ENCODE measurements at regions not wholly inside any gene's neighbourhood (a gene's known extent, or its start where the extent isn't known, plus 50 kb on each side); places are given as distances from the start of the nearest gene placed in this dataset.

DNA sequence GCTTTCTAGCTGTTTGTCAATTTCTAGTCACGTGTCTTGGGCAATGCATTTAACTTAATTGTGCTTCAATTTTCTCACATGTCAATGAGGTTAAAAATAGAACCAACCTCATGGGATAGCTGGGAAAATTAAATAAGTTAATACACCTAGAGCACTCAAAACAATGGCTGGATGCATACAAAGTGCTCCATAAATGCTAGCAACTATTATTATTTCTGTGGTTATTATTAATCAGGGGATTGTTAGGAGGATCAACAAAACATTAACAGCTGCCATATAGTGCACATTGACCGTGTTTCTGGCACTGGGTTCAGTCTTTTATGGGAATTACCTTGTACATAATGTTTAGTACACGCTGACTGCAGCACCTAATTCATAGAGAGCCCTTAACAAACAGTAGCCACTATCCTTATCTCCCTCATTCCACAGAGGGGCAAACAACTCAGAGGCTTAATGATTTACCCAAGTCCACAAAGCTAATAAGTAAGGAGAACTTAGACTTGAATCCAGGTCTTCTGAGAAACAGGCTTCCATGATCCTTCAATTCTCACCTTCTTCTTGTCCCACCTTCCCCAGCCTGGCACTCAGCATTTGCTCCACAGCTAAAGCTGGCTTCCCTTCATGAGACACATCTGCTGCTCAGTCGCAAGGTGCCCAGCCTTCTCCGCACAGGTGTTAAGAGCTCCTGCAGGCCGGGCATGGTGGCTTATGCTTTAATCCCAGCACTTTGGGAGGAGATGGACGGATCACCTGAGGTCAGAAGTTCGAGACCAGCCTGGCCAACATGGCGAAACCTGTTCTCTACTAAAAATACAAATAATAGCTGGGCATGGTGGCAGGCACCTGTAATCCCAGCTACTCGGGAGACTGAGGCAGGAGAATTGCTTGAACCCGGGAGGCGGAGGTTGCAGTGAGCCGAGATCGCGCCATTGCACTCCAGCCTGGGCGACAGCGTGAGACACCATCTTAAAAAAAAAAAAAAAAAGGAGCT lies 137.4 kb upstream of the ABCA1 start:
- no peak for DNase-seq

DNA sequence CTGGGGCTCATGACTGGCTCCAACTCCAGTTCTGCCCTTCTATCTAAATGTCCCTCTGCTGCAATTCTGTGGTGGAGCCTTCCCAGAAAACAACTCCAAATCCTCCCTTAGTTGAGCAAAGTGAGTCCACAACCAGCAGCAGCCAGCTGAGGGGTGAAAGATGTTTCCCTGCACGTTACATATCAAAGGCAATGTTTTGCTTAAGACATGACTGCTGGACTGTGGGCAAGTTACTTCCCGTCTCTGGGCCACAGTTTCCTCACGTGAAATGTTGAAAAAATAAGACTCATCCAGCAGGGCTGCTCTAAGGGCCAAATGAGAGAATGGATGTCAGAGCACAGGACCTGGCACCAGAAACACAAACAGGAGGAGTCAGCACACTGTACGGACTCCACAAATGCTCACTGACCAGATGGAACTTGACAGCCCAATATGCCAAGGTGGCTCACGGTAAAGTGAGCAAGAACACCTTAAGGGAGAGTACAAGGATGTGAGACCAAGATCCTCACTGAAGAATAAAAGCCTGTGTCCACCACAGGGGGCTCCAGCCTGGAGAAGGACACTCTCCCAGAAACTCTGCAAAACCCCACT lies 138.4 kb upstream of the ABCA1 start:
- DNase-seq: no peak

DNA sequence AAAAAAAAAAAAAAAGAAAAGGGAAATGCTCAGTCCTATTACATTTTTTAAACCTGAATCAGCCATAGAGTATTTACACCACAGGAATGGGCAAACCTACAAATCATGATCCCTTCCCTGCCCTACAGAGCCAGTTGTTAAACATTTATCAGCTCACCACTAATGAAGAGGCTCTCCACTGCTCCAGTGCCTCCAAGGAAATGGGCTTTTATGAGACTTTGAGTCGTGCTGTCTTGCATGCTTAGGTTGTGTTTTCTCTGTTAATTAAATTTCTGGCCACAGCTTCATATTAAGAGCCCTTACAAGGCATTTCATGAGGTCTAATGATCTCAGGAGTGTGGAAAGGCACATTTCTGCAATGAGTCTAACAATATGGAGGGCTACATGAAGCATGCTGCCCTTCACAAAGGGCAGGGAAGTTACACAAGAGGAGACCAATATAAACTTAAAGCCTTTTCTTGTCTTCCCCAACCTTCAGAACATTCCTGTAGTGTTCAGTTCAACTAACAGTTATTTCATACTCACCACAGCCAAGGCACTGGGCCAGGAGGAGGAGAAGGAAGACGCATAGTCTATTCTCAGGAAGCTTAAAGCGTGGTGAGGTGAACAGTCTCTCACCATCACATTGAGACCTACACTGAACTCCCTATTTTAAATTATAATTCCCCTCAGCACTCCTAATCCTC lies 140.1 kb upstream of the ABCA1 start:
- no peak for DNase-seq

DNA sequence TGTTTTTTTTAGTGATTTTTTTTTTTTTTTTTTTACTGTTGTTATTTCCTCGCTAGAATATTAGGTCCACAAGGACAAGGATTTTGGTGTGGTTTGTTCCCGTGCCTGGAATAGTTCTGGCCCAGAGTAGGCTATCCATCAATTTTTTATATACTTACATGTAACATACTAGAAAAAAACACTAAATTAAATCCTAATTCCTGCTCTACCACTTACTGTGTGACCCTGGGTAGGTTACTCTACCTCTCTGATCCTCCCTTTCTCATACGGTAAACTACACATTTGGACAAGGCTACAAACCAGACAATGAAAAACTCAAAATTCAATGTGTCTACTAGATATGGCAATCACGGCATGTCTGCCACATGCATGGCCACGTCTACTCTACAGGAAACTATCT lies 141.3 kb upstream of the ABCA1 start:
- DNase-seq: no peak

DNA sequence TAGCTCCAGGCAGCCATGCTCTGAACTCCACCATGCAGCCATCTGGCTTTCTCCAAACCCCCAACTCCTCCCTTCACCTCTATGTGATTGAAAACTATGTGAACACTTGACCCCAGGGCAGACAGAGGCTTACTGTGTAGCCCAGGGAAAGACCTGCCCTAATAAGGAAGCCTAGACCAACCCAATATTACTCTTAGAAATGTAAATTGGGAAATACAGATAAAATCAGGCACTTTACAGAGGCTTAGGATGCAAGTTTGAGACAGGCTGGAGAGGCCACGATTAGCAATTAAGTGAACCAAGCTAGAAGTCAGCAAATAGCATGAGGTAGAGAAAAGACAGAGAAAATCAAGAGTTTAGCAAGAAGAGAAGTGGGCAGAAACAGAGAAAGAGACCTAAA lies 141.7 kb upstream of the ABCA1 start:
- no peak for DNase-seq

DNA sequence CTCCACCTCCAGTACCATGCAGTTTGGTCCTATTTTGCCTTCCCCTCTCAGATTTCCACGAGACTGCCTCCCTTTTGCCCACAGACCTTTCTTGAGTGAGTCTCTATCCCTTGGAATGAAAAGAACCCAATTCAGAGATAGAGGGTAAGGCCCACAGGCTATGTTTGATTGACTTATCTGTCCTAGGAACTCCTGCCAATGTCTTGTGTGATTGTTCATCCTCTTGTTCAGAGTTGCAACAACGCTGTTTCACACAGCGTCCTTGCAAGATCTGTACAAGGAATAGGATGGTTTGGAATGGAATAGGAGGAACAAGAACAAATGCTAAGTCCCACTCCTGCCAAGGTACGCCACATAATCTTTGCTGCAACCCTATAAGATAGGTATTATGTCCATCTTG lies 142.2 kb upstream of the ABCA1 start:
- DNase-seq: no peak

DNA sequence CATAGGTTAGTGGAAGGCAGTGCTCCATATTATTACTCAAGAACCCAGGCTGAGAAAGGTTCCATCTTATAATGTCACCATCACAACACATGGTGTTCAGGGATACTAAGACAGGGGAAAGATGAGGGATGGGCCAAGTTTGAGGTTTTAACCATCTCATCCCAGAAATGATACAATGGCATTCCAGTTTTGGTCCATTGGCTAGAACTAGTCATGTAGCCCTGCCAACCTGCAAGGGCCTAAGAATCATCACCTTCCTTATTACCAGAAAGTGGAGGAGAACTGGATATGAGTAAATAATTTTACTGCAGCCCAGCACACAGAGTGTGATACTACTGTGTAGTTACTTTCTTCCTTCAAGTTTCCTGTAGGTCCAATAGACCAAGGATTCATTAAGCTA lies 144.5 kb upstream of the ABCA1 start:
- no peak for DNase-seq

DNA sequence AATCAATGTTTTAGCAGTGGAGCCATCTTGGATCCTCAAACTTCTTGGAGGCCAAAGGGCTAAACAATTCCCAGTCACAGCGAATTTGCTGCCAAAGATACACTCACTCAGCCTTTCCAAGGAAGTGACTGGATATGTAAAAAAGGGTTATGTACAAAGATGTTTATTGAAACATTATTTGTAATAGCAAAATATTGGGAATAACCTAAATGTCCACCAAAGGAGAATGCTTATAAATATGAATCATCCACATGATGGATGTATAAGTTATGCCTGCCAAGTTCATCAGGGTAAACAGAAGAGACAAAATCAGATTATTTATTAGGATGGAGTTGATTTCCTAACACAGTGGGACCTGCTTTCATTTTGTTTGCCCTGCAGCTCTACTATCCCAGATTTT lies 145.2 kb upstream of the ABCA1 start:
- no peak for DNase-seq

DNA sequence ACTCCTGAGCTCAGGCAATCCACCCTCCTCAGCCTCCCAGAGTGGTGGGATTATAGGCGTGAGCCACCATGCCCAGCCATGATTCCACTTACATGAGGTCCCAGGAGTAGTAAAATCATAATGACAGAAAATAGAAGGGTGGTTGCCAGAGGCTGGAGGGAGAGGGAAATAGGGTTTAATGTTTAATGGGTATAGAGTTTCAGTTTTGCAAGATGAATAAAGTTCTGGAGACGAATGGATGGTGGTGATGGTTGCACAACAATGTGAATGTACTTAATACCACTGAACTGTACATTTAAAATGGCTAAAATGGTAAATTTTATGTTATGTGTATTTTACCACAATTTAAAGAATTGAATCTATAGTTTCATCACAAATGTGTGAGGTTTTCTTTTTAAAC lies 146.5 kb upstream of the ABCA1 start:
- no peak for DNase-seq

DNA sequence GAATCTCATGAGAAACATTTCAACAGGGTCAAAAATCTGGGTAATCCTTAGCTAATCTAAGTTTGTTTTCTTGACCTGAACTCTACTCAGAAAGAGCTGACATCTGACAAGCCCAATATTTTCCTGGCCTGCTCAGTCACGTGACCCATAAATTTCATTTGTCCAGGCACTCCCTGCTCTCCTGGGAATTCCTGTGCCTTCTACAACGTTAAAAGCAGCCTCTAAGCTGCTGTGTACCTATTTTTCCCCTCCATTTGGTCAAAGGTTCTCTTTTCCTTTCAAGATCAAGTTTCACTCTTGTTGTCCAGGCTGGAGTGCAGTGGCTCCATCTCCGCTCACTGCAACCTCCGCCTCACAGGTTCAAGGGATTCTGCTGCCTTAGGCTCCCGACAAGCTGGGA lies 148.8 kb upstream of the ABCA1 start:
- no peak for DNase-seq

DNA sequence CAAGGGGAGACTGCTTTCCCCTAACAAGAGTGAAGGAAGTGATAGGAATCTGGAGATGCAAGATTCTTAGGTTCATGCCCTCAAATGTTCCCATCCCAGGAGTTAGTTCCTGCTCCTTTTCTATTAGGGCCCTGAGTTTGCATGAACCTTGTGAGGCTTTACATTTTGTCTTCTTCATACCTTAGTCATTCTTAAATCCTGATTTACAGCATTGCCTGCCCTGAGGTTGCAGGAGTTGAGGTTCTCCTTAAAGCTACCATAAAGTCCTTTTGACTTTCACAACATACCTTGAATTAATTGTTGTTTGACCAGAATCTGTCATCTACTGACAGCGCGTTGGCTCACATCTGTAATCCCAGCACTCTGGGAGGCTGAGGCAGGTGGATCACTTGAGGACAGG lies 151.5 kb upstream of the ABCA1 start:
- DNase-seq: no peak

DNA sequence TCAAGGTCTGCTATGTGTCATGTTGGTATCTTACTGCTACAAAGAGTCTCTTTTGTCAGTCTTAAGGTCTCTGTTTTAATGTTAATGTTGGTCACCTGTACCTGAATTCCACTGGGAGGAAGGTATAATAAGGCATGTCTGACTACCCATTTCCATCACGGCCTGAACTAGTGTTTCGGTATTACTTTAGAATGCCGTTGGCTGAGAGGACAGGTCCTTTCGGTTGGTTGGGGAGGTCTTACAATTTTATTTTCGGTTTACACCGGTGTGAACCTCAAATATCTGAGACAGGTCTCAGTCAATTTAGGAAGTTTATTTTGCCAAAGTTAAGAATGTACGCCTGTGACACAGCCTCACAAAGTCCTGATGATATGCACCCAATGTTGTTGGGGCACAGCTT lies 154.9 kb upstream of the ABCA1 start:
- no peak for DNase-seq

DNA sequence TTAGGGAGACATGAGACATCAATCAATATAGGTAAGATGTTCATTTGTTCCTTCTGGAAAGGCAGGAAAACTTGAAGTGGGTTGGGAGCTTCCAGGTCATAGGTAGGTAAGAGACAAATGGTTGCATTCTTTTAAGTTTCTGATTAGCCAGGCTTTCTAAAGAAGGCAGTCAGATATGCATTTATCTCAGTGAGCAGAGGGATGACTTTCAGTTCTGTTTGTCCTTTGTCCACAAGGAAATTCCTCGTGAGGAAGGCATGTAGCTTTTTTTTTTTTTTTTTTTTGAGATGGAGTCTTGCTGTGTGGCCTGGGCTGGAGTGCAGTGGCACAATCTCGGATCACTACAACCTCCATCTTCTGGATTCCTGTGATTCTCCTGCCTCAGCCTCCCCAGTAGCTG lies 155.3 kb upstream of the ABCA1 start:
- DNase-seq: no peak

DNA sequence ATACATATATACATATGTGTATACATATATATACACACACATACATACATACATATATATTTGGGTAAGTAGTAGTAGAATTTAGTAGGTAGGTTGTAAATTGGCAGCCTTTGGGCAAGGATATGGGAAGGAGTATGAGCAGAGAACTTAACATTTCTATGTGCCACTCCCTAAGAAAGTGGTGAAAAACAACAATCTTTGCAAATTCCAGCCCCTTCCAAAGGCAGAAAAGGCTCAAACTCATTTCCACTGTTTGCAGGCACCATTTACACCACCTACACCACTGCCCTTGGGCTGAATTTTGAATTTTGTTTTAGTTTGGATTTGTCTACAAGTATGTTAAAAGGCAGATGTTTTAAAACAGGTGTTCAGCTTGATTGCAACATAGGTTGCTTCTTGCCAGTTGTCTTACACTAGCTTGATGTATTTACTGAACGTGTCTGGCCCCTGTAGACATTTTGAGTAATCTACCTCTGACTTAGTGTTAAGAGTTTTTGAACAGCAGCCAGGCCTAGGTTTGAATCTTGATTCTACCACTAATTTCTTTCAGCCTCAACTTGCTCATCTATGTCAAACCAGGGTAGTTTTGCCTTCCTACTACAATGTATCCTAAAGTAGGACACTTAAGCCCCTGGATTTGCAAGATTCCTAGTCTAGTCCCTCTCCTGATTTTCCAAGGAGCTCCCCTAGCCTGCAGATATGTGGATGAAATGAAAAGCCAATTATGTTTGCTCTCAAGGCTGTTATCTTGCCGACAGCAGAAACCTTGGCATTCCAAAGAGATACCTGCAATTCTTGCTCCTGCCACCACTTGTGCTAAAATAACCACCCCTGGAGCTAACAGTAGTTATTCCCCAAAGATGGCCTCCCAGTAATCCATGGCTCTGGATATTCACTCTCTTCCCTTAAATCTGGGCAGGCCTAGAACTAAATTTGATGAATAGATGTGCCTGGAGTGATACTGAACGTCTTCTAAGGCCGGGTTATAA lies 156.2 kb upstream of the SLC44A1 start:
- DNase-seq: no peak

DNA sequence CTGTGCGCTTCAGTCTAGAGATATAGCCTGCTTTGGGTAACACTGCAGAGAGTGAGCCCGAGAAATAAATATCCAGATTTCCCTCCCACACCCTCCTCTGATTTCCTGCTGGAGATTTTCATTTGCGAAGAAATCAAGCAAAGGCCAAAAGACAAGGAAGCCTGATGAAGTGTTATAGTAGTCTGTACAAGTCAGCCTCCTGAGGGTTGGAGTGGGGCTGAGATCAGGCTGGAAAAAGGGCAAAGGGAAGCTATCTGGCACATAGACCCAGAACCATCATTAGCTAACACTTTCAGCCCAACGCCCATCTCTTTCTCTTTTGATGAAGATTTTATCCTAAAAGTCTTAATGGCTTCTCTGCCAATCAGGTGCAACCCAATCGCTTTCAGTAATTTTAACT lies 154.6 kb upstream of the SLC44A1 start:
- no peak for DNase-seq

DNA sequence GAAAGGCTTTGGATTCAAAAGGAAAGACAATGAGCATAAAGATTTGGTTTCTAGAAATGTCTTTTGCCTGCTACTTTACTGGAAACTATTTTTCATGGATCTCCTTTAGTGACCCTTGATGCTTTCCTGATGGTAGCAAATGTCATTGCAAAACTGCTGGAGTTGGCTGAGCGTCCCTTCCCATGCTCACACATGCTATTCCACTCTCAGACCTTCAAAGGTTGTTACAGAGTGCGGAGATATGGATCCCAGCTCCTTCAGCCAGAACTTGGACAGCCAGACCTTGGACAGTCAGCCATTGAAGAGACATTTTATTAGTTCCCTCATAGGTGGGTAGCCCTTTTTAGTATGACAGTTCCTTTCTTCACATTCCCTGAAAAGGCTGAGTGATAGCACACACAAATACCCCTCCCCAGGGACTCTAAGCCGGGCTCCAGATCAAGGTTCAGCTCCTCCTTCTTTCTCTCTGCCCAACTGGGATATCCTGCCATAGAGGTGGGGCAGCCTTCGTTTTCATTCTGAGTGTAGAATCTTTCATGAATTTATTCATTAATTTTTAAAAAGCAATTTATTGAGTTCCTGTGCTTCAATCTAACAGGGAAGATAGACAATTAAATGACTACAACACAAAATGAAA lies 153.3 kb upstream of the SLC44A1 start:
- no peak for DNase-seq

DNA sequence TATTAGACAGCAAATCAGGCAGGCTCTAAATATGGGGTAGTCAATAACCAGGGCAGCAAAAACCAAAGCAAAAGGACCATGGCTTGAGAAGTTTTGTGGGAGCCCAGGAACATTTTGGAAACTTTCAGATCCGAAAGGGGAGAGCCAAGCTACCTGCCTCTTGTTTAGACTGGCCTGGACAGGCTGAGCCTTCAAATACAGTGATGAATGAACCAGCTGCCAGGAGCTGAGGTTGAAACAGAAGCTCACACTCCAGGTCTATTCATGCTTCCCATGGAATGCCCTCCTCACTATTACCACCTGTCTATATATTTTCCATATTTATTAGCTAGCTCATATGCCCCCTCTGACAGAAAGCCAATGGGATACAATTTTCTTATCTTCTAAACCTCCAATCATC lies 150.8 kb upstream of the SLC44A1 start:
- no peak for DNase-seq

DNA sequence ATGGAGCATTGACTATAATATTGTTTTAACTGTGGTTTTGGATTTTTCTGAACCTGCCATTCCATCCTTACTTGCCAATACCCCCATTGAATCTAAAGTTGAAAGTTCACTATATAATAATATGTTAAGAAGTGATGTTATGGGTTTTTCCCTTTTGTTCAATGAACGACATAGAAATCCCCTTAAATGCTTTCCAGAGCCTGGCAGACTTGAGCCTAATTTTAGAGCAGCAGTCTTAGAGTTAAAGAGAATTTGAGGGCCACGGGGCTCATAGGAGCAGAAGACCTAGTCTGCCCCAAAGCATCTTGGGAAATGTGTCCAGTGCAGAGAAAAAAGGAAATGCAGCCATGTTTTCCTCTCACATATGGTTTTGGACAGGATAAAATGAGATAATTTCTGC lies 146.1 kb upstream of the SLC44A1 start:
- no peak for DNase-seq

DNA sequence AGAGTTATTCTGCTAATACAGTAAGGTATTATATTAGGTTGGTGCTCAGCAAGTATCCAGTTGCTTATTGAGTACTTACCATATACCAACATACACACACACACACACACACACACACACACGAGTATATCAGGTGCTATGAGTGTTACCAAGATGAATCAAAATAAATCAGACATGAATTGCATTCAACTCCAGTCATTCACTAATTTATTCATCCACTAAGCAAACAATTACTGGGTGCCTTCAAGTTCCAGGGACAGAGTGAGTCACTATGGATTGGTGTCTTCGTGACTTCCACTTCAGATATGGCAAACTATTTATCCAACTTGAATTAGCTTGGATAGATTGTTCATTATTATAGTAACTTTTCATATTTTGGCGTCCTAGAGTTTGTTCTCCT lies 140.7 kb upstream of the SLC44A1 start:
- no peak for DNase-seq

DNA sequence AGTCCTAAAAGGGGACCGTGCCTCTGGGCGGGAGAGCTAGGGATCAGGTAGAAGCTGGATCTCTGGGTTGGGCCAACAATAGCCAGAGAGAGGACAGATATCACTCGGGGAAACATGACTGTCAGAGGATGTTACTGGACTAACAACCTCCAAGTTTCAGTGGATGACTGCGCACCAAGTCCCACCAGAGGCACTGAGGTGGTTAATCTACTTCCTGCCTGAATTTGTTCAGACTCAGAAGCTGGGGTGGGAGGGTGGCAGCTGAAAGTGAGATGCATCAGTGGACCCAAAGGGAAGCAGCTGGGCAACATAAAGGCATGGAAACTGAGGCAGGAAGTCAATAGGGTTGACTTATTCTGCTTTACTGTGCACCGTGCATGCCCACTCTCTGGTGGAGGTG lies 130.1 kb upstream of the SLC44A1 start:
- no peak for DNase-seq

DNA sequence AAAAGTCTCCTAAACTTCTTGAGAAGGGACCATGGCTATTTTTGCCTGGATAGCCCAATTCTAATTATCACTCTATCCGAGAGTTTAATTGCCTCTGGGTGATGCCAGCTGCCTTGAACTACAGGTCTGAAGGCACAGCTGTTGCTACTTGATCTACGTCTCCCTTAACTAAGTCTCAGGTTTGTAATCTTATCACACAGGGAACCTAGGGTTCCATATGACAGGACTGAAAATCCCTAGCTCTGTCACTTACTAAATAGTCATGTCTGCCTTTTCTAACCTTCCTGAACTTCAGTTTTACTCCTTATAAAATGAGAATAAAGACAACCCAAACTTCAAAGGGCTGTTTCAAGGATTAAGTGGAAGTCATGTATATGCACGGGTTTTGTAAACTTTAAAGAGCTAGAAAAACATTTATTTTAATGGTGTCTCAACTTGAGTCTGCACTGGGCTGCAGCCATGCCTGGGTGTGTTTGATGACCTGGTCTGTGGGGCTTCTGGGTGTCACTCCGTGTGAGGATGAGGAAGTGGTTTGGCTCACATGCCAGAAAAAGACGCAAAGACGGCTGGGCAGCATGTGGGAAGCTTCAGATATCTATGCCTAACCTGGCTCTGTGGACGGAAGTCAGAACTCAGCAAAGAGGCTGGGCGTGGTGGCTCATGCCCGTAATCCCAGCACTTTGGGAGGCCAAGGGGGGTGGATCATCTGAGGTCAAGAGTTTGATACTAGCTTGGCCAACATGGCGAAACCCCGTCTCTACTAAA lies 129.3 kb upstream of the SLC44A1 start:
- no peak for DNase-seq

All from activated CD4-positive, alpha-beta T cell treated with anti-CD3 and anti-CD28 coated beads, Interleukin-2, amount 50 U/mL, for 1 hour (primary cell).